Urinary bladder (tissue), 3 donors: ENCODE measurements at regions not wholly inside any gene's neighbourhood (a gene's known extent, or its start where the extent isn't known, plus 50 kb on each side); places are given as distances from the start of the nearest gene placed in this dataset.

Experiments used
- DNase-seq: peaks from one replicate; pipeline ENCODE4 v3.0.0-alpha.2; 2015; ENCODE audit errors: extremely low spot score
- H3K27ac ChIP-seq: one replicate; pipeline ENCODE4 v1.5.1; 2013; ENCODE audit warnings: low read depth, mild to moderate bottlenecking, moderate library complexity
- H3K36me3 ChIP-seq: one replicate; pipeline ENCODE4 v1.6.1; 2013; ENCODE audit warnings: mild to moderate bottlenecking, moderate library complexity; ENCODE audit not compliant: insufficient read depth
- H3K4me1 ChIP-seq: one replicate; pipeline ENCODE4 v1.6.1; 2013; ENCODE audit warnings: mild to moderate bottlenecking, moderate library complexity; ENCODE audit not compliant: insufficient read depth
- H3K4me3 ChIP-seq: one replicate; pipeline ENCODE4 v1.5.1; 2013; ENCODE audit warnings: low read depth, low read length
- WGBS: extraction: QIAGEN DNeasy Blood & Tissue Kit; methylation state at CpG from one replicate; pipeline ENCODE4 v1.1.7; 2013; 5-methylcytosine and 5-hydroxymethylcytosine counted together
- donor health status: healthy with polysubstance abuse.
- donor health status: healthy.

GRCh38 chr2:34337735-34338134 lies 738.6 kb upstream of the FAM98A start:
- Histone ChIP-seq H3K4me3 (no peak overlapping the region), H3K36me3 (no peaks in the 10 kb centered on the region), H3K4me1 (no peaks in the 10 kb centered on the region), H3K27ac (no peak overlapping the region)
- WGBS: 92% methylated on average over 3 of the region's 3 CpGs
- no peak for DNase-seq

- Histone ChIP-seq H3K4me3 (no peak overlapping the region), H3K27ac (no peak overlapping the region), H3K36me3 (no peaks in the 10 kb centered on the region), H3K4me1 (no peaks in the 10 kb centered on the region)
- 60% methylated on average over 2 of the region's 2 CpGs for WGBS
- no peak for DNase-seq
Measured at GRCh38 chr2:34332813-34333212, 733.7 kb upstream of the FAM98A start.

GRCh38 chr2:34320056-34320455 lies 721.0 kb upstream of the FAM98A start:
- no peak overlapping the region for H3K27ac ChIP-seq
- WGBS: 89% methylated on average over 2 of the region's 2 CpGs
- DNase-seq: no peak
- no peaks in the 10 kb centered on the region for H3K4me1 ChIP-seq
- H3K36me3 ChIP-seq: no peaks in the 10 kb centered on the region
- H3K4me3 ChIP-seq: no peak overlapping the region

GRCh38 chr2:34317797-34318196 lies 718.7 kb upstream of the FAM98A start:
- Histone ChIP-seq H3K27ac (no peak overlapping the region), H3K4me3 (no peak overlapping the region), H3K4me1 (no peaks in the 10 kb centered on the region), H3K36me3 (no peaks in the 10 kb centered on the region)
- no peak for DNase-seq
- 38% methylated on average over 3 of the region's 3 CpGs for WGBS

GRCh38 chr2:34316788-34317187 lies 717.7 kb upstream of the FAM98A start:
- Histone ChIP-seq H3K27ac (no peak overlapping the region), H3K36me3 (no peaks in the 10 kb centered on the region), H3K4me1 (no peaks in the 10 kb centered on the region), H3K4me3 (no peak overlapping the region)
- DNase-seq: no peak
- 95% methylated on average over 1 of the region's 1 CpG for WGBS

GRCh38 chr2:34311816-34312215 lies 712.7 kb upstream of the FAM98A start:
- WGBS: 85% methylated on average over 1 of the region's 1 CpG
- no peaks in the 10 kb centered on the region for H3K4me1 ChIP-seq
- no peak overlapping the region for H3K4me3 ChIP-seq
- no peak overlapping the region for H3K27ac ChIP-seq
- no peak for DNase-seq
- H3K36me3 ChIP-seq: no peaks in the 10 kb centered on the region

- 97% methylated on average over 2 of the region's 2 CpGs for WGBS
- Histone ChIP-seq H3K36me3 (no peaks in the 10 kb centered on the region), H3K4me1 (no peaks in the 10 kb centered on the region), H3K27ac (no peak overlapping the region), H3K4me3 (no peak overlapping the region)
- no peak for DNase-seq
Measured at GRCh38 chr2:34308140-34308539, 709.0 kb upstream of the FAM98A start.

GRCh38 chr2:34307636-34308035 lies 708.5 kb upstream of the FAM98A start:
- no peak overlapping the region for H3K4me3 ChIP-seq
- H3K27ac ChIP-seq: no peak overlapping the region
- 91% methylated on average over 4 of the region's 4 CpGs for WGBS
- DNase-seq: no peak
- no peaks in the 10 kb centered on the region for H3K36me3 ChIP-seq
- no peaks in the 10 kb centered on the region for H3K4me1 ChIP-seq

- no peaks in the 10 kb centered on the region for H3K4me1 ChIP-seq
Measured at GRCh38 chr2:34306745-34307144, 707.6 kb upstream of the FAM98A start.

GRCh38 chr2:34305587-34305986 lies 706.5 kb upstream of the FAM98A start:
- H3K4me1 ChIP-seq: no peaks in the 10 kb centered on the region
- no peak overlapping the region for H3K27ac ChIP-seq
- WGBS: 39% methylated on average over 3 of the region's 3 CpGs
- H3K4me3 ChIP-seq: no peak overlapping the region
- DNase-seq: no peak
- H3K36me3 ChIP-seq: no peaks in the 10 kb centered on the region

More at GRCh38 chr2:34306745-34307144, 707.6 kb upstream of the FAM98A start:
- H3K36me3 ChIP-seq: no peaks in the 10 kb centered on the region
- H3K27ac ChIP-seq: no peak overlapping the region
- DNase-seq: no peak
- no peak overlapping the region for H3K4me3 ChIP-seq

GRCh38 chr2:34294961-34295360 lies 695.9 kb upstream of the FAM98A start:
- H3K4me1 ChIP-seq: no peaks in the 10 kb centered on the region
- WGBS: 80% methylated on average over 4 of the region's 4 CpGs

GRCh38 chr2:34291076-34291475 lies 692.0 kb upstream of the FAM98A start:
- no peak overlapping the region for H3K4me3 ChIP-seq
- DNase-seq: no peak
- H3K36me3 ChIP-seq: no peaks in the 10 kb centered on the region
- H3K27ac ChIP-seq: no peak overlapping the region
- 89% methylated on average over 1 of the region's 1 CpG for WGBS
- no peaks in the 10 kb centered on the region for H3K4me1 ChIP-seq

More at GRCh38 chr2:34294961-34295360, 695.9 kb upstream of the FAM98A start:
- DNase-seq: no peak
- Histone ChIP-seq H3K36me3 (no peaks in the 10 kb centered on the region), H3K27ac (no peak overlapping the region), H3K4me3 (no peak overlapping the region)

- no peak overlapping the region for H3K27ac ChIP-seq
- DNase-seq: no peak
- no peaks in the 10 kb centered on the region for H3K36me3 ChIP-seq
- H3K4me1 ChIP-seq: no peaks in the 10 kb centered on the region
- no peak overlapping the region for H3K4me3 ChIP-seq
Measured at GRCh38 chr2:34288016-34288415, 688.9 kb upstream of the FAM98A start.

- no peak for DNase-seq
- Histone ChIP-seq H3K36me3 (no peaks in the 10 kb centered on the region), H3K4me3 (no peak overlapping the region), H3K4me1 (no peaks in the 10 kb centered on the region), H3K27ac (no peak overlapping the region)
- 97% methylated on average over 1 of the region's 1 CpG for WGBS
Measured at GRCh38 chr2:34280606-34281005, 681.5 kb upstream of the FAM98A start.

- Histone ChIP-seq H3K4me1 (no peaks in the 10 kb centered on the region), H3K27ac (no peak overlapping the region), H3K4me3 (no peak overlapping the region), H3K36me3 (no peaks in the 10 kb centered on the region)
- WGBS: 89% methylated on average over 9 of the region's 9 CpGs
- no peak for DNase-seq
Measured at GRCh38 chr2:34266908-34267697, 668.0 kb upstream of the FAM98A start.
